Stimulated activated naive B cell treated with anti-CD40 and anti-IgM and Interleukin-4, amounts not matched to agents 10 μg/mL and 1 μg/mL and 100 μg/mL, for 72 hours (primary cell): ENCODE measurements at regions not wholly inside any gene's neighbourhood (a gene's known extent, or its start where the extent isn't known, plus 50 kb on each side); places are given as distances from the start of the nearest gene placed in this dataset.
"Not testable (repeated sequence)": the region's sequence is repeated elsewhere in the genome, so short reads cannot be mapped to it uniquely, and the experiment has no call there.

Source experiments
- ATAC-seq, 2 donors: fragments of 150-1000 bp; cut with Tn5 transposase; replicated peaks; 2 replicates each; pipeline ENCODE4 v1.10.0; 2021; ENCODE audit warnings: moderate library complexity in 1 of 2
- DNase-seq: peaks from one replicate; pipeline ENCODE4 v3.0.0; 2021
- H3K27ac Mint-ChIP-seq: one replicate; pipeline ENCODE4 v1.8.0; 2022; ENCODE audit warnings: mild to moderate bottlenecking, mixed read lengths
- H3K27me3 Mint-ChIP-seq, 2 donors: one replicate each; pipeline ENCODE4 v1.8.0; 2022; ENCODE audit warnings: mixed read lengths in 2 of 2
- H3K36me3 Mint-ChIP-seq, 2 donors: one replicate each; pipeline ENCODE4 v1.8.0; 2022; ENCODE audit warnings: mixed read lengths in 2 of 2, mild to moderate bottlenecking in 1 of 2
- H3K4me1 Mint-ChIP-seq, 2 donors: one replicate each; pipeline ENCODE4 v1.8.0; 2022; ENCODE audit warnings: mixed read lengths in 2 of 2, mild to moderate bottlenecking in 1 of 2
- H3K4me3 Mint-ChIP-seq, 2 donors: one replicate each; pipeline ENCODE4 v1.8.0; 2022; ENCODE audit warnings: mild to moderate bottlenecking in 2 of 2, mixed read lengths in 2 of 2, moderate library complexity in 1 of 2
- H3K9me3 Mint-ChIP-seq, 2 donors: one replicate each; pipeline ENCODE4 v1.8.0; 2022; ENCODE audit warnings: mixed read lengths in 2 of 2, mild to moderate bottlenecking in 1 of 2

DNA sequence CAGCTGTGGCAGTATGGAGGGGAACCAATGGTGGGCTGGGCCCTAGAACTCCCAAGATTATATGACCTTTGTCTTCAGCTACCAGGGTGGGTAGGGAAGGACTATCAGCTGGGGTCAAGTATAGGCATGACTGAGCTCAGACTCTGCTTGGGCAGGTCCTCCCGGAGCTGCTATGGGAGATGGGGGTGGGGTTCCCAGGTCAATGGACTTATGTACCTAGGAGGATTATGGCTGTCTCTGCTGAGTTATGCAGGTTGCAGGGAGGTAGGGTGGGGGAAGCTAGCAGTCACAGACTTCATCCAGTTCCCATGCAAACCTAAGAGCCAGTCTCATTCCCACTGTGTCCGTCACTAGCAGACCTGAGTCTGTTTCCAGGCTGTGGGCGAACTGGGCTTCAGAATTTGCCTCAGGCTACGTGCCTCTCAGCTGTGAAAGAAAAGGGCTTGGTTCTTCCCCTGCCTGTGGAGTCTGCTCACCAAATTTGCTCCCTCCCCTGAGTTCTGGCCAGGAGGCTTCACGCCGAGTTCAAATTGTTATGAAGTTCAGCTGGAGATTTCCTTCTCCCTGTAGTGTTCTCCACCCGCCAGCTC, 985.8 kb upstream of the NRXN1 start:
- no peaks in the 10 kb centered on the region for H3K36me3 Mint-ChIP-seq
- H3K27ac Mint-ChIP-seq = no peak overlapping the region
- H3K4me3 Mint-ChIP-seq = no peak overlapping the region
- no peaks in the 10 kb centered on the region for H3K4me1 Mint-ChIP-seq
- peaks cover 8 to 15% of the 10 kb centered on the region in 2 donors for H3K9me3 Mint-ChIP-seq
- DNase-seq = no peak
- ATAC-seq = no peak
- H3K27me3 Mint-ChIP-seq = no peaks in the 10 kb centered on the region

DNA sequence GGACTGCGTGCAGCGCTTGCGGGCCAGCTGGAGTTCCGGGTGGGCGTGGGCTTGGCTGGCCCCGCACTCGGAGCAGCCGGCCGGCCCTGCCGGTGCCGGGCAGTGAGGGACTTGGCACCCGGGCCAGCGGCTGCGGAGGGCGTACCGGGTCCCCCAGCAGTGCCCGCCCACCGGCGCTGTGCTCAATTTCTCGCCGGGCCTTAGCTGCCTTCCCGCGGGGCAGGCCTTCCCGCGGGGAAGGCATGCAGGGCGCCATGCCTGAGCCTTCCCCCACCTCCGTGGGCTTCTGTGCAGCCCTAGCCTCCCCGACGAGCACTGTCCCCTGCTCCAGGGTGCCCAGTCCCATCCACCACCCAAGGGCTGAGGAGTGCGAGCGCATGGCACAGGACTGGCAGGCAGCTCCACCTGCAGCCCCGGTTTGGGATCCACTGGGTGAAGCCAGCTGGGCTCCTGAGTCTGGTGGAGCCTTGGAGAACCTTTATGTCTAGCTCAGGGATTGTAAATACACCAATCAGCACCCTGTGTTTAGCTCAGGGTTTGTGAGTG, 975.0 kb upstream of the NRXN1 start:
- not testable (repeated sequence) for H3K4me3 Mint-ChIP-seq, DNase-seq, ATAC-seq, H3K36me3 Mint-ChIP-seq, H3K27ac Mint-ChIP-seq, H3K4me1 Mint-ChIP-seq, H3K27me3 Mint-ChIP-seq
- H3K9me3 Mint-ChIP-seq = peaks cover 11 to 12% of the 10 kb centered on the region in 2 donors

DNA sequence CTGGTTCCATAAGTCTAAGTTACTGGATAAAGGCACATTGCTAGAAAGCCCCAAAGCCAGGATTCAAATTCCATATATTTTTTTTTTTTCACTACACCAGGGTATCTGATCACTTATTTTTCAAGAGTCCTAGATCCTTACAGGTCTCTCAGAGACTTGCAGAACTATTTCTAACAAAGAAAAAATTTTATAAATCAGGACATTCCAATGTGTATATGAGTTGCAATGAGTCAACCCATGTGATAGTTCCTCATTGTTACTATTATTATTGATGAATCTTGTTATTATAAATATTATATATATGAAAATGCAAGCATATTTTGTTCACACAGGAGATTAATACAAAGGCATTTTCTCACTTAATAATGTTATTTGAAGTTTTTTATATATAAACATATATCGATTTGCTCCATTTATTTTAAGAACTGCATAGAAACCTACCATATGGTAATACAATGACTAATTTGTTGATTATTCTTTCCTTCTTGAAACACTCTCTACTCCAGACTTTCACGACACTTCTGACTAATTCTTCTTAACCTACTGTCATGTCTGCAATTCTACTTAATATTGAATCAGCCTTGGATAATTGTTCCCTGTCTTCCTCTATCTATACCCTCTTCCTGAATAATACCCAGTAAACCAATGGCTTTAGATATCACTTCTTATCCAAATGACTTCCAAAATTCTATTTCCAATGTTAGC, 968.4 kb upstream of the NRXN1 start:
- DNase-seq (no peak), ATAC-seq (no peak)
- peaks cover 6 to 7% of the 10 kb centered on the region in 2 donors for H3K9me3 Mint-ChIP-seq
- no peaks in the 10 kb centered on the region for H3K4me1 Mint-ChIP-seq
- no peaks in the 10 kb centered on the region for H3K27me3 Mint-ChIP-seq
- no peak overlapping the region for H3K27ac Mint-ChIP-seq
- no peaks in the 10 kb centered on the region for H3K36me3 Mint-ChIP-seq
- no peak overlapping the region for H3K4me3 Mint-ChIP-seq

DNA sequence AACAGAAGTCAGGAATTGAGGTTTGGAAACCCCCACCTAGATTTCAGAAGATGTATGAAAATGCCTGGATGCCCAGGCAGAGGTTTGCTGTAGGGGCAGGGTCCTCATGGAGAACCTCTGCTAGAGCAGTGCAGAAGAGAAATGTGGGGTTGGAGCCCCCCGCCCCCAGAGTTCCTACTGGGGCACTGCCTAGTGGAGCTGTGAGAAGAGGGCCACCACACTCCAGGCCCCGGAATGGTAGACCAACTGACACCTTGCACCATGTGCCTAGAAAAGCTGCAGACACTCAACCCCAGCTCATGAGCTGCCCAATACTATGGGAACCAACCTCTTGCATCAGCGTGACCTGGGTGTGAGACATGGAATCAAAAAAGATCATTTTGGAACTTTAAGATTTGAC, 967.0 kb upstream of the NRXN1 start:
- Mint-ChIP-seq H3K4me3 (no peak overlapping the region), H3K9me3 (peaks cover 6 to 8% of the 10 kb centered on the region in 2 donors), H3K4me1 (no peaks in the 10 kb centered on the region), H3K27me3 (no peaks in the 10 kb centered on the region), H3K27ac (no peak overlapping the region), H3K36me3 (no peaks in the 10 kb centered on the region)
- no peak for DNase-seq
- ATAC-seq = no peak

DNA sequence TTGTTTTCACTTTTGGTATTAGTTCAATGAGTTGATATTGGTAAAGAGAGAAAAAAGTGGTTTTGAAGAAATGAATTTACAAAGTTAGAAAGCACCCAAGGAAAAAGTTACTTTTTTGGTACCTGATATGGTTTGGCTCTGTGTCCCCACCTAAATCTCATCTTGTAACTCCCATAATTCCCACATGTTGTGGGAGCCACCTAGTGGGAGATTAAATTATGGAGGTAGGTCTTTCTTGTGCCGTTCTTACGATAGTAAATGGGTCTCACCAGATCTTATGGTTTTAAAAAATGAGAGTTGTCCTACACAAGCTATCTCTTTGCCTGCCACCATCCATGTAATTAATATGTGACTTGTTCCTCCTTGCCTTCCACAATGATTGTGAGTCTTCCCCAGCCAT, 965.6 kb upstream of the NRXN1 start:
- no peak overlapping the region for H3K4me3 Mint-ChIP-seq
- peaks cover 6 to 10% of the 10 kb centered on the region in 2 donors for H3K9me3 Mint-ChIP-seq
- no peaks in the 10 kb centered on the region for H3K27me3 Mint-ChIP-seq
- H3K36me3 Mint-ChIP-seq = no peaks in the 10 kb centered on the region
- no peak for DNase-seq
- no peak for ATAC-seq
- H3K27ac Mint-ChIP-seq = no peak overlapping the region
- H3K4me1 Mint-ChIP-seq = no peaks in the 10 kb centered on the region

DNA sequence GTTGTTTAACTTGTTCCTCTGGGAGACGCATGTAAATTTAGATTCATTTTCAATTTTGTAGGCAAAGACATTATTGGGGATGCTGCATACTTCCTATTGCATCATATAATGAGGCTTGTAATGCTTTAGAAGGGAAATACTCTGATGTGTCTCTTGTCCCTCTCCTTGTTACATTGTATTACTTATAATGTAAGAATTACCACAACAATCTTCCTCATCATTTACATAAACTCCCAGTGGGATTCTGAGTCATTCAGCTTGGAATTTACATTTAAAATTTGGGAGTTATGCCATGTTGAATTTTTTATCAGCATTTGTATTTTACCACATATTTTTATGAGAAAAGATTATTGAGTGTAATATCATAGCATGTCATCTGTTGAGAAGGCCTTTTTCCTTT, 963.4 kb upstream of the NRXN1 start:
- ATAC-seq = no peak
- DNase-seq = no peak
- Mint-ChIP-seq H3K4me3 (no peak overlapping the region), H3K4me1 (no peaks in the 10 kb centered on the region), H3K9me3 (peaks cover 6 to 10% of the 10 kb centered on the region in 2 donors), H3K27ac (no peak overlapping the region), H3K27me3 (no peaks in the 10 kb centered on the region), H3K36me3 (no peaks in the 10 kb centered on the region)

DNA sequence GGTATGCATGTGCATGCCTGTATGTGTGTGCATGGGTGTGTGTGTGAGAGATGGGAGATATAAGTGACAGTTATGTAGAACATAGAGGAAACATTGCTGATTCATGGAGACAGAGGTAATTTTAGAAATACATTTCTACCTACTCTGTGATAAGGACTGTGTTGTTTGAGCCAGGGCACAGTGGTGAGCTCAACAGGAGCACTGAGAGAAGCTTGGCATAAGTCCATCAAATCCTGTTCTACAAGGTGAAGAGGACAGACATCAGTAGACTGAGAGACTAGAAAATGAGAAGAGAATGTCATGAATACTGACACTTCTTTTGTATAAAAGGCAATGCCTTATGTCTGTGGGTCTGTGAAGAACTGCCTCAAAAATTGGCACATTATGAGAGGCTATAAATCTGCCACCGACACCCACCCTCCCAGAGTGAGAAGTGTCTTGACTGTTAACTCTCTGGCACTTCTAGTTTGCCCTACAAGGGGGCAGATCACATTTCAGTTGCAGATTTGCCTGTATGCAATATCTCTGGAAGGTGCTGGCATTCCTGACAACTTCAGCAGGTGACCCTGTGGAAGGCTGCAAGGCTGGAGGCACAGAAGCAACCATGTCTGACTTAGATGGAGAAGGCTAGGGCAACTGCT, 962.3 kb upstream of the NRXN1 start:
- Mint-ChIP-seq H3K36me3 (no peaks in the 10 kb centered on the region), H3K27me3 (no peaks in the 10 kb centered on the region), H3K27ac (no peak overlapping the region), H3K9me3 (peaks cover 6 to 10% of the 10 kb centered on the region in 2 donors), H3K4me1 (no peaks in the 10 kb centered on the region), H3K4me3 (no peak overlapping the region)
- no peak for DNase-seq
- ATAC-seq = no peak

DNA sequence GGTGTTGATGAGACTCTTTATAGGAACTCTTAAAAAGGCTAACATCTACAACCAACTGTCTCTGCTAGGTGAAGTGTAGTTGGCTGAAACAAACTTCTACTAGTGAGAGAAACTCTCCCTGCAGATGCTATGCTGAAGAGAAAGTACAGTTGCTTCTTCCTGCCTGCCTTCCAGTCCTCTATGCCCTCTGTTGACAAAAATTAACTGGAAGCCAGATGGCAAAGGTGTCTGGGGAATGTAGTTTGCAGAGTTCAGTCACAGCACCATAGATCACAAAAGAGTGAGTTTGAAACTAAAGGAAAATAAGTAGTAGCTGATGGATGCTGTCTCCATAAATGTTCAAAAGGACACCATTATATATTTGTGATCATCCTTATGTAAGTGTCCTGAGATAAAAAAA, 958.8 kb upstream of the NRXN1 start:
- ATAC-seq = no peak
- Mint-ChIP-seq H3K4me1 (no peaks in the 10 kb centered on the region), H3K9me3 (peaks cover 0 to 4% of the 10 kb centered on the region in 2 donors), H3K4me3 (no peak overlapping the region), H3K36me3 (no peaks in the 10 kb centered on the region), H3K27me3 (no peaks in the 10 kb centered on the region), H3K27ac (no peak overlapping the region)
- no peak for DNase-seq

DNA sequence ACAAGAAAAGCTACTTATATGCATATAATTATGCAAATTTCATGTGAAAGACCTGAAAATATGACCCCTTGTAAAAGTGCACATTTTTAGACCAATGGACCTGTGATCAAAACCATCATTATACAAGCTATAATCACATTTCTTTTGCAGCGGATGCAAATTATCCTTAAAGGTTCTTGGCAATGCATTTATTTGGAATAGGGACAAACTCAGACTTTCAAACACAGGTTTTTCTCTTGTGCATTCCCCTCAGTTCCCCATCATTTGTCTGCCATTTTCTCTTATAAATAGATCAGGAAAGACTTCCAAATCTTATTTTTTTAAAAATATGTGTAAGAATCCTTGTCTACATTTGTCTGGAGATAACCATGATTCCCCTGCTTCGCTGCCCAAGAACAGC, 954.2 kb upstream of the NRXN1 start:
- Mint-ChIP-seq H3K4me3 (no peak overlapping the region), H3K27me3 (no peaks in the 10 kb centered on the region), H3K27ac (no peak overlapping the region), H3K9me3 (no peaks in the 10 kb centered on the region), H3K4me1 (no peaks in the 10 kb centered on the region), H3K36me3 (no peaks in the 10 kb centered on the region)
- ATAC-seq (no peak), DNase-seq (no peak)

DNA sequence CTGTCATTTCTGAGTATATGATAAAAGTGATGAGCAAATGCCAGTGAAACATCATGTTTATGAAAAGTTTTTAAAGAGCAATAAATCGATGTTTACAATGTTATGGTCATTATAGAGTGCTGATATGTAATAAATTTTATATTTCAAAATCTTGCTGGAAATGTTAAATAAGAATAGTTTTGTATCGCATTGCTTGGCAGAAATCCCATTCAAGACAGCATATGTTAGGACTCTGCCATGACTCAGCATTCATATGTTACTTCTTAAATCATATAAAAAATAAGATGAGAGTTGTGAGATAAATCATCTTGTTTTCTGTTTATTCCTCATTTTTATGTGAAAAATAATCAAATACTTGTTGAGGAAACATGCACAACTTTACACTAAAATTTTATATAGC, 949.9 kb upstream of the NRXN1 start:
- no peak for ATAC-seq
- no peaks in the 10 kb centered on the region for H3K4me1 Mint-ChIP-seq
- H3K9me3 Mint-ChIP-seq = peaks cover 0 to 3% of the 10 kb centered on the region in 2 donors
- no peaks in the 10 kb centered on the region for H3K27me3 Mint-ChIP-seq
- DNase-seq = no peak
- H3K27ac Mint-ChIP-seq = no peak overlapping the region
- no peak overlapping the region for H3K4me3 Mint-ChIP-seq
- H3K36me3 Mint-ChIP-seq = no peaks in the 10 kb centered on the region

DNA sequence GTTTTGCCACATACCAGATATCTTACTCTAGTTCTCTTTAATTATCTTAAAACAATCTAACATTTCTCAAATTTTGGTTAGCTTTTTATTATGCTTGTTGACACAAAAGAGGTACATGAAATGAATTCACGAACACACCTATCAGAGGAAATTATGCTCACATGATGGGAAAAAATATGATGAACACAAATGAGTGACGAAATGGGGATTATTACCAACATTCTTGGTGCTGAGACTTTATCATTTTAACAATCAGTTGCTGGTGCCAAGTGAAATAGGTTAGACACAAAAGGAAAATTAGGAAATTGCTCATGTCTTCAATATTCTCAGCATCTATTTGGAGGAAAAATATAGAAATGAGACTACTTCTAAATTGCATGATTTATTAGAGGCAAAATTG, 944.7 kb upstream of the NRXN1 start:
- DNase-seq (no peak), ATAC-seq (no peak)
- no peaks in the 10 kb centered on the region for H3K4me1 Mint-ChIP-seq
- H3K9me3 Mint-ChIP-seq = peaks cover 3% of the 10 kb centered on the region in 2 donors
- H3K27me3 Mint-ChIP-seq = no peaks in the 10 kb centered on the region
- no peak overlapping the region for H3K27ac Mint-ChIP-seq
- no peaks in the 10 kb centered on the region for H3K36me3 Mint-ChIP-seq
- no peak overlapping the region for H3K4me3 Mint-ChIP-seq

DNA sequence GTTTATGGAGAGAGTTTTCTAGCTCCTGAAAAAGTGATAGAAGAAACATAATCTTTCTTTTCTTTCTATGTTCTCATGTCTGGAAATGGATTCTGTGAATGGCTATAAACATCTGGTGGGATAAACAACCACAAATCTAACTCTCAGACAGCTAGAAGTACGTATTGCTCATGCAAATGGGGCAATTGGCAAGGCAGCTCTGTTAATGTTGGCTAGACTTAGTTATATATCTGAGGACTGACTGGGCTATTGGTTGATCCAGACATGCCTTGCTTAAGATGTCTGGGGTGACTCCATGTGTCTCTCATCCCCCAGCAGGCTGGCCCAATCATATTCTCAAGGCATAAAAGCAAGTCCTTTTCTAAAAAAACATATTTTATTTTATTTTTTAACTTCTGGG, 939.2 kb upstream of the NRXN1 start:
- H3K36me3 Mint-ChIP-seq = no peaks in the 10 kb centered on the region
- no peak for DNase-seq

DNA sequence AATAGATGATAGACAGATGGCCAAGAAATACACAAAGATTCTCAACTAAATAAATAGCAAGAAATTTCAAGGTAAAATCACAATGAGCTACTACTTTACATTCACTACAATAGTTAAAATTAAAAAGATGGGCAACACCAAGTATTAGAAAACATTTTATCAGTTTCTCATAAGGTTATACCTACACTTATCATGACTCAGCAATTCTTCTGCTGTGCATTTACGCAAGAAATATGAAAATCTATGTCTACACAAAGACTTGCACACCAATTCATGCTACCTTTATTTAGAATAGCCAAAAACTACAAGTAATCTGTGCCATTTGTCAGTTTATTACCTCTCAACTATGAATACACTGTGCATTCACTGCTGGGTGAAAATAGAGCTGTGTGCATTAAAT, 937.4 kb upstream of the NRXN1 start:
- no peak overlapping the region for H3K4me3 Mint-ChIP-seq
- DNase-seq = no peak
- no peaks in the 10 kb centered on the region for H3K27me3 Mint-ChIP-seq
- H3K9me3 Mint-ChIP-seq = peaks cover 0 to 5% of the 10 kb centered on the region in 2 donors
- no peaks in the 10 kb centered on the region for H3K36me3 Mint-ChIP-seq
- H3K27ac Mint-ChIP-seq = no peak overlapping the region
- H3K4me1 Mint-ChIP-seq = no peaks in the 10 kb centered on the region
- ATAC-seq = no peak

More for the DNA sequence above, 939.2 kb upstream of the NRXN1 start:
- H3K27ac Mint-ChIP-seq = no peak overlapping the region
- H3K4me3 Mint-ChIP-seq = no peak overlapping the region
- H3K4me1 Mint-ChIP-seq = no peaks in the 10 kb centered on the region
- no peaks in the 10 kb centered on the region for H3K27me3 Mint-ChIP-seq
- no peak for ATAC-seq
- H3K9me3 Mint-ChIP-seq = peaks cover 0 to 5% of the 10 kb centered on the region in 2 donors

DNA sequence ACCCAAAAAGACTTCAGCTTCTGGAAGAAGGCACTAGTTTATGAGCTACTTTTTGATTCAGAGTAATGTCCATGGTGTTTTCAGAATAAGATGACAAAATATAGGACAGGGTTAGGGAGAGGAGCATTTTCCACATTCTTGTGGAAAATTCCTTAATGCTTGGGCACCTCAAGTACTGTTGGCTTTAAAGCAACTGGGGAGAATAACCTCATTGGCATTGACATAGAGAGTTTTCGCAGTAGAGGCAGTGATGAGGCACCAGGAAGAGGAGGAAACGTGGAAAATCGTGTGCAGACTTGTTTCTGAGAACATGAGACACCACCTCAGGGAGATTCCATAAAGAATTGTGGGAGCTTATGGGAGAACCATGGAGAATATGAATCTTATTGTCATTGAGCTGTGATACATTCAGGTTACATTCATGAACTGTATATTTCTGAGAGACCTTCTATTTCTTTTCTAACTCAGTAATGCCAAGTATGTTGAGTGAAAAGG, 929.0 kb upstream of the NRXN1 start:
- Mint-ChIP-seq H3K4me3 (no peak overlapping the region), H3K27ac (no peak overlapping the region), H3K4me1 (no peaks in the 10 kb centered on the region), H3K27me3 (no peaks in the 10 kb centered on the region), H3K9me3 (peaks cover 0 to 2% of the 10 kb centered on the region in 2 donors), H3K36me3 (no peaks in the 10 kb centered on the region)
- DNase-seq (no peak), ATAC-seq (no peak)

DNA sequence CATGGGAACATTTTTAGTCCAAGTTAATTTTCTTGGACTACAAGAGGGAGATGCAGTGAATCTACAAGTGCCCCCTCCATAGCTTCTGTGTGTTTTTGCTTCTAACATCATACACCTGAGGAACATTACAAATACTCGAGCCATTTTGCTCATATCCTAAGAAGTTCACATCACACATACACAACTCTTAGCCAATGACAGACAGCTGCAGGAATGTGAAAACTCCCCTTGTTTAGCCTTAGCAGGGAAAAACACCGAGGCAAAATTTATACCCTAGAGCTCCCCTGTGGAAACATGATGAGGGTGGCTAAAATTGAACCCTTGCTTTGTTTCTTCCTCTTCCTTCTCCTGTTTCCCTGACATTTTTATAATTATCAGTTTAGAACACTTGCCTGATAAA, 928.3 kb upstream of the NRXN1 start:
- no peaks in the 10 kb centered on the region for H3K4me1 Mint-ChIP-seq
- H3K27me3 Mint-ChIP-seq = no peaks in the 10 kb centered on the region
- H3K36me3 Mint-ChIP-seq = no peaks in the 10 kb centered on the region
- peaks cover 0 to 2% of the 10 kb centered on the region in 2 donors for H3K9me3 Mint-ChIP-seq
- H3K27ac Mint-ChIP-seq = no peak overlapping the region
- H3K4me3 Mint-ChIP-seq = no peak overlapping the region
- DNase-seq = no peak
- no peak for ATAC-seq
